Activated CD4-positive, alpha-beta T cell treated with anti-CD3 and anti-CD28 coated beads, Interleukin-2, amount 50 U/mL, for 48 hours (primary cell): ENCODE measurements at regions not wholly inside any gene's neighbourhood (a gene's known extent, or its start where the extent isn't known, plus 50 kb on each side); places are given as distances from the start of the nearest gene placed in this dataset.
"Not testable (repeated sequence)": the region's sequence is repeated elsewhere in the genome, so short reads cannot be mapped to it uniquely, and the experiment has no call there.

Experiments used
- DNase-seq, 2 experiments: peaks; one replicate each; pipeline ENCODE4 v3.0.0-alpha.2; 2020

DNA sequence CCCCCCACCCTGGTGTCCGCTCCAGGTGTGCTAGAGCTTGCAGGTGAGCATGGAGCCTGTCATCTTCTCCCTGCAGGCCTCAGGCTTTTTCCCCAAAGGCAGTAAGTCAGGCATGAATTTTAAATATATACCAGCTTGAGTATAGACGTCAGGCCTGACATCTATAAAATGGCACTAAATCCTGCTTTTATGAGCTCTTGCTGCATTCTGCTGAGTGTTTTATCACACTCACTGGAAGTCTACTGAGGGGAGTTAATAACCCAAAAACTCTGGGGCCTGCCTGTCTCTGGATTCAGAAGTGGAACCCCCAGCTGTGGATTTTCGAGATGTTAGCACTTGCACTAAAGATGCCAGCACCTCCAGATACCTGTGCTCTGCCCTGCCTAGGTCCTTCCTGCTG lies 133.4 kb upstream of the TOP1 start:
- no peak for DNase-seq

DNA sequence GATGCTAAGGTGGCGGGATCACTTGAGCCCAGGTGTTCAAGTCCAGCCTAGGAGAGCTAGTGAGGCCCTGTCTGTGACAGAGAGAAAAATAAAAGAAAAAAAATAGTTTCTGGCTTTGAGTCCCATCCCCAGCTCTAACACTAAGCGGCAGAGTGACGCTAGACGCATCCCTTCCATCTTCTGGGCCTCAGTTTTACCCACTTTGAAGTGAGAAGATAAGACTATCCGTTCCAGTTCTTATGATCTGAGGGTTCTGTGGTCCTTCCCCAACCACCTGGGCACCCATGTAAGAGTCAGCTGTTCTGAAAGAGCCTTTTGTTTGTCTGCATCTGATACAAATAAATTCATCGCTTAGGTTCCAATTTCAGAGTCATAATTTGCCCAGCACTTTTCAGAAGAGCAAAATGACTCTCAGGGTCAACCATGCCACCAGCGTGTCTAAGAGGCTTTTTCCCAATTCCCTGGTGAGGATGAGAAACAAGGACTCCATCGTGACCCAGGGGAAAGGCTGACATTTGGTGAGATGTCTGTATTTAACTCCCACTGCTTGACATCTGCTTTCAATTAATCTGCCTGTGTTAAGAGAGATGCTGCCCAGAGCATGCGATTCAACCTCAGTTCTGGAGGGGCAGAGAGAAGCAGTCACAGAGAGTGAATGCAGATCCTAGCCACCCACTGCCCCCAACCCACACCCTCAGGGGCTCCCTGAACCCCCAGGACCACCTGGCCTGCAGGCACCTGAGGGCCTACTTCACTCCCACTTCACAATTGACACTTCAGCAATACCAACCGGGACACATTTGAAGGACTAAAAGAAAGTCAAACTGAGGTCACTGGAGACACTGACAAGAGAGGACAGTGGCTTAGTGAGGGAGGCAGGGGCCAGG lies 131.6 kb upstream of the TOP1 start:
- no peak for DNase-seq

DNA sequence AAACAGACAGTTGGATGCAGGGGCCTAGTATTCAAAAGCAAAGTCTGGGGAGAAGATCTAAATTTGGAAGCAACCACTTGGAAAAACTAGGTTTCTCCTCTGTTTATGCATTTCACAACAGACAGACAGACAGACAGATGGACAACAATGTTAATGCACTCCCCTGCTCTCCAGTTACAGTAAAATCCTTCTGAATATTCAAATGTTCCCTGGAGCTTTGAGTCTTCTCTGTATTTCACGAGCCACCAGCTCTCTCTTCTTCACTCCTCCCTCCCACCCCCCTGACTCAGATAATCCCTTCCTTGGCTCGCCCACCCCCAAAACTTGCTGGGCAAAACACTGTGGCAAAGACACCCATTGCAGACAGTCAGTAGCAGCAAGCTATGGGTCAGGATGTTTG lies 129.3 kb upstream of the TOP1 start:
- no peak for DNase-seq

DNA sequence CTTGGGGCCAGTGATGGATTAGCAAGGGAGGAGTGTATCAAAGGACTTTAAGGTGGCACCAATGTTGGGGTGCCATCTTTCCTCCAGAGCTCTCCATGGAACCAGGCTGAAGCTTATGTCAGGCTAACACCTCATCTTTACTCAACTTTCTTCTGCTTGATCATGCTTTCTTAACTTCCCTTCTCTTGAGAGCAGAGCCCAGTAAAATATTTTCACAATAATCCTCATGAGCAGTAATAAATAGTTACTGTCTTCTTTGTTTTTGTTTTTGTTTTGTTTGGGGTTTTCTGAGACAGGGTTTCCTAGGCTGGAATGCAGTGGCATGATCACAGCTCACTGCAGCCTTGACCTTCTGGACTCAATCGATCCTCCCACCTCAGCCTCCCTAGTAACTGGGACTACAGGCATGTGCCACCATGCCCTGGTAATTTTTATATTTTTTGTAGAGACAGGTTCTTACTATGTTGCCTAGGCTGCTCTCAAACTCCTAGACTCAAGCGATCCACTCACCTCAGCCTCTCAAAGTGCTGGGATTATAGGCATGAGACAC lies 127.9 kb upstream of the TOP1 start:
- no peak for DNase-seq

DNA sequence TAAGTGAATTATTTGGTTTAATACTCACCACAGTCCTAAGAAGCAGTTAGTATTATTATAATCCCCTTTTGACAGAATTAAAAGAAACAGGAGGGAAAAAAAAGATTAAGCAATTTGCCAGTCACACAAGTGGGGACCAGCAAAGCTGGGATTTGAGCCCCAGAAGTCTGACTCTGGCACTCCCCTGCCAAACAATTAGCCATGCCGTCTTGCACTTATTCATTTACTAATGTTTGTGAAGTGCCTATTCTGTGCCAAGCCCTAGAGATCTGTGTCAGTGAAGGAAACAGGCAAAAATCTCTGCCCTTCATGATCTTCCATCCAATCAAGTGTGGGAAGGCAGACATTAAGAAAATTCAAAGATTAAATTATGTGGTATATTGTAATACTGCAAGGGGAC lies 126.0 kb upstream of the TOP1 start:
- DNase-seq, result no peak

DNA sequence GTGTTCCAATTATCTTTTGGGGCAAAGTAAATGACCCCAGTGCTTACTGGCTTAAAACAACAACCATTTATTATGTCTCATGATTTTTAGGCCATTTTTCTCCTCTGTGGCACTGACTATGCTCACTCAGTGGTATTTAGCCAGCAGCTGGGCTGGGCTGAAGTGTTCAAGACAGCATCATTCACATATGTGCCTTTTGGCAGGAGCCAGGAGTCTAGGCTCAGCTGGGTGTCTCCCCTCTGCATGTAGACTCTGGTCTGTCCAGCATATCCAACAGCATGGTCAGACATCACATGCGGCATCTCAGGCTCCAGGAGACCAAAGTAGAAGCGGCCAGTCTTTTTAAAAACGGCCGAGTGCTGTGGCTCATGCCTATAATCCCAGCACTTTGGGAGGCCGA lies 120.3 kb upstream of the TOP1 start:
- no peak for DNase-seq

DNA sequence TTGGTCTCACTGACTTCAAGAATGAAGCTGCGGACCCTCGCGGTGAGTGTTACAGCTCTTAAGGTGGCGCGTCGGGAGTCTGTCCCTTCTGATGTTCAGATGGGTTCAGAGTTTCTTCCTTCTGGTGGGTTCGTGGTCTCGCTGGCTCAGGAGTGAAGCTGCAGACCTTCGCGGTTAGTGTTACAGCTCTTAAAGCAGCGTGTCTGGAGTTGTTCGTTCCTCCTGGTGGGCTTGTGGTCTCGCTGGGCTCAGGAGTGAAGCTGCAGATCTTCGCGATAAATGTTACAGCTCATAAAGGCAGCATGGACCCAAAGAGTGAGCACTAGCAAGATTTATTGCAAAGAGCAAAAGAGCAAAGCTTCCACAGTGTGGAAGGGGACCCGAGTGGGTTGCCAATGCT lies 119.1 kb upstream of the TOP1 start:
- DNase-seq, result not testable (repeated sequence)

DNA sequence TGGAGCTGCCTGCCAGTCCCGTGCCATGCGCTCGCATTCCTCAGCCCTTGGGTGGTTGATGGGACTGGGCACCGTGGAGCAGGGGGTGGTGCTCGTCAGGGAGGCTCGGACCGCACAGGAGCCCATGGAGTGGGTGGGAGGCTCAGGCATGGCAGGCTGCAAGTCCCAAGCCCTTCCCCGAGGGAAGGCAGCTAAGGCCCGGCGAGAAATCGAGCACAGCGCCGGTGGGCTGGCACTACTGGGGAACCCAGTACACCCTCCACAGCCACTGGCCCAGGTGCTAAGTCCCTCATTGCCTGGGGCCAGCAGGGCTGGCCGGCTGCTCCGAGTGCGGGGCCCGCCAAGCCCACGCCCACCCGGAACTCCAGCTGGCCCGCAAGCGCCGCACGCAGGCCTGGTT lies 118.2 kb upstream of the TOP1 start:
- DNase-seq, result not testable (repeated sequence)

DNA sequence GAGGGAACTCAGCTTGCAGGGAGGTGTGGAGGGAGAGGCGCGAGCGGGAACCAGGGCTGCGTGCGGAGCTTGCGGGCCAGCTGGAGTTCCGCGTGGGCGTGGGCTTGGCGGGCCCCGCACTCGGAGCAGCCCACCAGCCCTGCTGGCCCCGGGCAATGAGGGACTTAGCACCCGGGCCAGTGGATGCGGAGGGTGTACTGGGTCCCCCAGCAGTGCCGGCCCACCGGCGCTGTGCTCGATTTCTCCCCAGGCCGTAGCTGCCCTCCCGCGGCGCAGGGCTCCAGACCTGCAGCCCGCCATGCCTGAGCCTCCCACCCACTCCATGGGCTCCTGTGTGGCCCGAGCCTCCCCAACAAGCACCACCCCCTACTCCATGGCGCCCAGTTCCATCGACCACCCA lies 117.5 kb upstream of the TOP1 start:
- not testable (repeated sequence) for DNase-seq

DNA sequence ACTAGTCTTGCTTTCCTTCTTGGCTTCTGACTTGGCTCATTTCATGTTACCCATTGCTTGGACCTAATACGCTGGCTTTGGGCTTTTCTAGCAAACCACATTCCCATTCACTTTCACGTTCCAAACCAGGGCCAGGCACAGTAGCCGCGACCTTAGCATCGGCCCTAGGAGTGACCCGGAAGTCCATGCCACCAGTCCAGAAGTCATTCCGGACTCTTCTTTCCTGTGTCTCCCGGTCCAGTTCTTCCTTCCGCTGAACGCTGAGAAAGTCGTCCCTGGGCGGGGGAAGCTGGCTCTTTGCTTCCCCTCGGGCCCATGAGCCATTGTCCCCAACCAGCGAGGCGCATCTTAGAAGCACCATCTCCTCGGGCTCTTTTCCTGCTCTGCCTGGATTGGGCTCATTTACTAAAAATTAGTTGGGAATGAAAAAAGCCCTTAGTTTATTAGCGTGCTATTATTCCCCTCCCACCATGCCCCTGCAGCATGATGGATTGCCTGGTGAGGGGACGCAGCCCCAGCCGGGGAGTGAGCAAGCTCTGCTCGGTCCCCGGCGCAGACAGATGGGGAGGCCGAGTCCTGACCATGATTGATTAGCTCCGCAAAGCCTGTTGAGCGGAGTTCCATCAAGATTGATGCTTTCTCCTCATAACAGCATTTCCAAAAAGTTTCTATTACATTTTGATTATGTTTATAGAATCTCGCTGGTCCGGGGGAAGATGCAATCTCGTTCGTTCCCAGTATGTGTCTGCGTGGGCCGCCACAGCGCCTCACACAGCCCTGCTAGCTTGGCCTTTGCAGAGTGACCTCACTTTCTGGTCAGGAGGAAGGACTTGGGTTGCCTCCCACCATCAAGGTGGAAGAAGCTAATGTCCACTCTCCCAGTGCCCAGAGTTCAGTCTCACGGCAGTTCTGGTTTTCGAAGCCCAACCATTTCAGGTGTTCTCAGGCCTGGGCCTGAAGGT lies 115.1 kb upstream of the TOP1 start:
- DNase-seq, result no peak

DNA sequence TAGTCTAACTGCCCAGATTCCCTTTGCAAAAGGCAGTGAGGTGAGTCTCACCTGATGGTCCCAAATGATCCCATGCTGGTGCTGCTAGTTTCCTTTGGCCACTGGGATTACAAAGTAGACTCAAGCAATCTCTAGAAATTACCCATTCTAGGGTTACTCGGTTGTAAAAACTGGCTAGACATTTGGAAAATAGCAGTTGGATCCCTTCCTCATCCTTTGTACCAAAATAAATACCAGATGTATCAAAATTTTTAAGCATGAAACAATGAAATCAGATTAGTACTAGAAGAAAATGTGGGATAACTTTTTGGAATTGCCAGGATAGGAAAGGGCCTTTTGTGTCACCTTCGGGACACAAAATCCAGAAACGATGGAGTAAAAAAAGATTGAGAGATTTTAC lies 112.9 kb upstream of the TOP1 start:
- no peak for DNase-seq

DNA sequence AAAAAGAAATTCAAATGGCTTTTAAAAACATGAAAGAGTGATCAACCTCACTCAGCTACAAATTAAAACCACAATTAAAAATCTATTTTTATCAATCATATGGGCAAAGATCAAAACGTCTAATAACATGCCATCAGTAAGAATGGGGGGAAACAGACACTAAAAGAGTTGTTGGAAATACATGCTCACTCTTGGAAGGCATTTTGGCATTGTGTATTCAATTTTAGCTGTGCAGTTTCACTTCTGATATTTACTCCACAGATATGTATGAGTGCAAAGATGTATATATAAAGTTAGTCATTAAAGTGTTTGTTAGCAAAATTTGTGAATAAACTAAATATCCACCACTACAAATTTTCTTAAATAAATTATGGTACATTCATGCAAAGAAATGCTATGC lies 112.3 kb upstream of the TOP1 start:
- no peak for DNase-seq

DNA sequence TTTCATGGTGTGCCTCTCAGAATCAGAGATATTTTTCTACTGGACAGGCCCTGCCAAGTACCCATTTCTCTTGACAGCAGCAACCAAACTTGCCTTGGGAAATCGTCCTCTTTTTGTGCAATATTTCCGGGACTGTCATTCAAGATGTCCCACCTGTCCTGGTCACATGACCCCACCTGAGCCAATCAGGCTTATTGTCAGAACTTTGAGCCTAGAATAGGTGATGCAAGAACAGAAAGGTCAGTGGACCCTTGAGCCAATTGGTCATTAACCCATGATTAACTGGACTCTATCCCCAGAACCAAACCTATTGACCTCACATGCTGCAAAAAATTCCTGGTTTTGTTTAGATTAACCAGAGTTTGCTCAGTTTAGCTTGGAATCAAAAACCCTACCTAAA lies 108.3 kb upstream of the TOP1 start:
- DNase-seq, result no peak

DNA sequence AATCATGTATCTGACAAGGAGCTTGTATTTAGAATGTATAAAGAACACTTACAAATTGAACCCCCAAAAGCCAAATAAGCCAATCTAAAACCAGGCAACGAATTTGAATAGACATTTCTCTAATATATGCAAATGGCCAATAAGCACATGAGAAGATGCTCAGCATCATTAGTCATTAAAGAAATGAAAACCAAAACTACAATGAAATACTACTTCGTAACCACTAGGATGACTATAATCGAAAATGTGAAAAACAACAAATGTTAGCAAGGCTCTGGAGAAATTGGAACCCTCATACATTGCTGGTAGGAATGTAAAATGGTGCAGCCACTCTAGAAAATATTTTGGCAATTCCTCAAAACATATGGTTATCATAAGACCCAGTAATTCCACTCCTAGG lies 105.8 kb upstream of the TOP1 start:
- no peak for DNase-seq

DNA sequence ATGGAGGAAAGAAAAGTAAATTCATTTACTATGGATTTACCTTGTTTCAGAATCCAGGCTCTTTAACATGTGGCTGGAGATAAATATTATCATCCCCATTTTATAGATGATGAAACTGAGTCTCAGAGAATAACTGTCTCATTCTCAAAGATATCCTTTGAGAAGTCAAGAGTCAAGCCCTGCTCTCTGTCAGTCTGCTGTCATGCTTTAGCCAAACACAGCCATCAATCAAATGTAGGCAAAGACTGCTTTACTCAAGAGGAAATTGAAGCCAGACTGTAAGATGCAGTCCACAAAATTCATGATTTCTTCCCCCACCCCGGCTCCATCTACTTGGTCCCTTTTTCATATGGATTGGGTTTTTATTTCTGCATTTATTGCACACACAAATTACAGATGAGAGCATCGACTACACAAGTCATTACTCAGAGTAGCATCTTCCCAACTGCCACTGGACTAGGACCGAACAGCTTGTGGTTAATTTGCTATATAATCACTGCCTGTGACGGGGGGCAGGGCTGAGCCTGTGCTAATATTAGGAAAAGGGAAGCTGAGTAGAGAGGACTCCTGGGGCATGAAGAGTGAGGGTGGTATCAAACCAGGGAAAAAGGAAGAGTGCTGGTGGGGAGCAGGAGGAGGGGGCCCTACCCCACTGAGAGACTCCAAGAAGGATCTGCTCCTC lies 102.7 kb upstream of the TOP1 start:
- no peak for DNase-seq

DNA sequence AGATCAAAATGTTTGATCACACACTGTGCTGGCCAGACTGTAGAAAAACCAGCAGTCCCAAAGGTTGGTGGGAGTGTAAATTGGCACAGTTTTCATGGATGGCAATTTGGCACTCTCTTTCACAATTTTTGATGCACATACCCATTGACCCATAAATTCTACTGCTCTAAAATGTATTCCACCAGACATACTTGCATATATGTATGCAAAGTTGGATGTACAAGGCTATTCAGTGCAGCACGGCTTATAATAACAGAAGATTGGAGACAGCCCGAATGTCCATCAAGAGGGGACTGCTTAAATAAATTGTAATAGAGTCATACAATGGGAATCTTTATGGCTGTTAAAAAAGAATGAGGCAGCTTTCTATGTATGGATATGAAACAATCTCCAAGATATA lies 101.7 kb upstream of the TOP1 start:
- no peak for DNase-seq

DNA sequence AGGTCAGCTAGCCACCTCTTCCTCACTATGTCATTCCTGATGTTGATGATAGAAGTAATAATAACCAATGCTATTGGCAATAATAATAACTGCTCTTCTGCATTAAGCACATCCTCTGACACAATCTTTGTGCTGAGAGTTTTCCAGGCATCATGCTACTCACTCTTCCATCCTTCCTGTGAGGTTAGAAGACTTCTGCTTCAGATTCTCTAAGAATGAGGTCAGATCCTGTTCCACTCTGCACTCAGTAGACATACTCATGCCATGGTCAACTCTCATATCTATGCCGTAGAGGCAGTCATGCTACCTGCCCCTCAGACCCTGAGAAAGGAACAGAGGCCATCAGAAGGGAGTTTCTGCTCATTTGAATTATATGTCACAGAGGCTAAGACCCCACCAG lies 98.1 kb upstream of the TOP1 start:
- no peak for DNase-seq

DNA sequence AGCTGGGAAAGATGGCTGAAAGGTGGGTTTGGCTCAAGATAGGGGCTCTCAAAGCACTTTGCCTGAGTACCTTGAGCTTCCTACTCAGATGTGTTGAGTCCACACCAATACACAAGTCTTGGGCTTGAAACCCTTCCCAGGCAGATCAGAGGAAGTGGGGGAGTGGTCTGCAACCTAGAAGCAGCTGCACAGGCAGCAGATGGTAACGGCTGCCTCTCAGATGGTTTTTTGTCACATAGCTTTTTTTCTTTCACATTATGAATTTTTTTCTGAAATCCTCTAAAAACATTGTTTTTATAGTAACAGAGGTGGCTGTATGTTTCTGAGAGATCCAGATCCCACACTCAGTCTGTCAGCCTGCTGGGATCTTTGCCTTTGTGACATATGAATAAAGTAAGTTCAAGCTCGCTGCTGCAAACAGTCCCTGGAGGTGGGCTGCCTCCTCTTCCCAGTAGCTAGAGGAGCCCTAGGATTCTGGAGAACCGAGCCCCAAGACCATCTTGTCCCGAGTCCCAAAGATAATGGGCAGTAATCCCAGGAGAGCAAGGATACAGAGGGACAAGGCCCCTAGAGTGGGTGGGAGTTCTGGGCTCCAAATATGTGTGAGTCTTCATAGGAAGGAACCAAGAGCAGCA lies 97.1 kb upstream of the TOP1 start:
- DNase-seq, result no peak

DNA sequence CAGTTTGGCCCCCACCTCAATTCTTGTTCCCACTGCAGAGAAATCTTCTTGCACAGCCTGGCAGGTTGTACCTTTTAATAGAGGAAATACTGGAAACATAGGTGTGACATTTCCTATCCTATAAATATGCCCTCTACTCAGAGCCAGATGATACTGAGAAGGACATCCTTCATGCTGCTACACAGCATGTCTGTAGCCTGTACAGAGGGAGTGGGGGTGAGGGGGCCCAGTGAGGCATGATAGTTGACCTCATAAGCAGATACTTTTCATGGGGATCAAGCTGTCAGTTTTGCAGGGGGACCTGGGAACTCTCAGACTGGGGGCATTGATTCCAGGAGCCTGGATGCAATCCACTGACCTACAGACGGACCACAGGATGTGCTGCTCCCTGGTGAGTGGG lies 96.2 kb upstream of the TOP1 start:
- no peak for DNase-seq

DNA sequence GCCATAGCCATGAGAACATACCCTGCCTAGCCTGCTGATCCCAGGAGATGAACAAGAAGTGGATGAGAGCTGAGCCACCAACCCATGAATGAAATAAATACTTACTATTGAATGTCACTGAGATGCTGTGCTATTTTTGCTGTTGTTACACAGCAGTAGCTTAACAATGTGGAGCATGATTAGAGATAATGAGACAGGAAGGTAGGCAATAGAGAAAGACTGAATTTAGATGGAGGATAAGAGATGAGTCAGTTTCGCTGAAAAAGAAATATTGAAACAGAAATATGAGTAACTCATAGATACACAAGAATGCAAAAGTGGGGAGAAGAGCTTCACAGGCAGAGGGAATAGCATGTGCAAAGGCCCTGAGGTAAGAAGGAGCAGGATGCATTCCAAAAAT lies 94.9 kb upstream of the TOP1 start:
- no peak for DNase-seq

DNA sequence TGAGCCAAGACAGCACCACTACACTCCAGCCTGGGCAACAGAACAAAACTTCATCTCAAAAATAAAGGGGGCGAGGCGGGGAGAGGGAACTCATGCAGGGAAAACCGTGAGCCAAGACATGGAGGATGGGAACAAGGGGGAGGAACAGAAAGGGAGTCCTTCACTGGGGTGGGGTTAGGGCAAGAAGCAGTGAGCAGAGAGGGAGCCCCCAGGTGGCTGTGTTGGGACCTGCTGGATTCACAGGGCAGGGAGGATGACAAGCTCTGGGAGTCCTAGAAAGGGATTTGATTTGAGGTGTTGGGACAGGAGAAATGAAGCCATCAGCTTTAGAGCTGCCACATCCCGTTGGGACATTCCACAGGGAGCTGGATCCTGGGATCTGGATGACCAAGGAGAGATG lies 90.6 kb upstream of the TOP1 start:
- no peak for DNase-seq

DNA sequence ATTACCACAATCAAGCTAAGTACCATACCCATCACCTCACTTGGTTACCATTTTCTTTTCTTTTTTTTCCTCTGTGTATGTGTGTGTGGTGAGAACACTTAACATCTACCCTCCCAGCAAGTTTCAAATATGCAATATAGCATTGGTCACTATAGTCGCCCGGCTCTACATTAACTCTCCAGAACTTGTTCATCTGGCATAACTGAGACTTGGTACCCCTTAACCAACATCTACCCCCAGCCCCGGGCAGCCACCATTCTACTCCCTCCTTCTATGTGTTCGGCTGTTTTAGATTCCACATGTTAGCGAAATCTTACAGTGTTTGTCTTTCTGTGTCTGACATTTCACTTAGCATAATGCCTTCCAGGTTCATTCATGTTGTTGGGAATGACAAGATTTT lies 89.0 kb upstream of the TOP1 start:
- no peak for DNase-seq
